ENCODE measurements at regions not wholly inside any gene's neighbourhood (a gene's known extent, or its start where the extent isn't known, plus 50 kb on each side); places are given as distances from the start of the nearest gene placed in this dataset.

- 100% methylated on average over 1 of the region's 1 CpG; no CpG with 5 or more reads in 1 of the 2 experiments for WGBS, 2 experiments (ENCODE audit: extremely low coverage in 1 of 2, insufficient coverage in 1 of 2, insufficient read length in 1 of 2, insufficient replicate concordance in 2 of 2, low coverage in 1 of 2, low lambda C conversion rate in 2 of 2, missing lambda C conversion rate in 1 of 2)
- FAIRE-seq (no peak), DNase-seq (ENCODE audit: low read depth in 1 of 2, low spot score in 2 of 2) (no peak)
- H3K4me2 ChIP-seq (ENCODE audit: insufficient read depth in 1 of 2, low read depth in 2 of 2, low read length in 2 of 2), result no peak overlapping the region
- no peak overlapping the region for H3K9ac ChIP-seq (replicated peaks in 1 of 4; ENCODE audit: extremely low read depth in 1 of 4, low read depth in 3 of 4, low read length in 3 of 4)
- H3K36me3 ChIP-seq (ENCODE audit: control insufficient read depth in 2 of 4, insufficient read depth in 4 of 4, low read length in 3 of 4), result no peaks in the 10 kb centered on the region
- no peak overlapping the region for H3K18ac ChIP-seq (ENCODE audit: extremely low read depth, low read length)
- no peaks in the 10 kb centered on the region for H4K20me1 ChIP-seq (replicated peaks in 1 of 2; ENCODE audit: control insufficient read depth in 1 of 2, insufficient read depth in 2 of 2, low read length in 2 of 2)
- no peak overlapping the region for H3K4ac ChIP-seq (replicated peaks; ENCODE audit: insufficient read length, low read depth, low read length)
- no peaks in the 10 kb centered on the region for H3K79me2 ChIP-seq (ENCODE audit: control insufficient read depth in 1 of 2, insufficient read depth in 2 of 2, low read length in 2 of 2)
- no peaks in the 10 kb centered on the region for H3K79me1 ChIP-seq (ENCODE audit: low read depth, low read length)
- no peak overlapping the region for H2BK5ac ChIP-seq (ENCODE audit: low read depth, low read length)
- no peak overlapping the region for H3K4me3 ChIP-seq (ENCODE audit: extremely low read depth in 1 of 4, insufficient read depth in 2 of 4, low read depth in 3 of 4, low read length in 4 of 4)
- H2BK12ac ChIP-seq (ENCODE audit: low read depth, low read length), result no peak overlapping the region
- H2BK20ac ChIP-seq (ENCODE audit: low read length), result no peak overlapping the region
- no peak overlapping the region for H2AFZ ChIP-seq (ENCODE audit: low read length)
- no peak overlapping the region for H2AK5ac ChIP-seq (ENCODE audit: low read depth, low read length)
- H3K27ac ChIP-seq (ENCODE audit: low read depth, low read length), result no peak overlapping the region
- no peak overlapping the region for H3K14ac ChIP-seq (ENCODE audit: insufficient read length)
- no peak overlapping the region for H2BK120ac ChIP-seq (replicated peaks; ENCODE audit: low read depth, low read length)
- no peak overlapping the region for H3K23ac ChIP-seq (ENCODE audit: insufficient read length)
- no peaks in the 10 kb centered on the region for H3K23me2 ChIP-seq (ENCODE audit: low read depth, low read length)
- no peak overlapping the region for H4K5ac ChIP-seq (ENCODE audit: insufficient read length, low read depth, low read length)
- no peak overlapping the region for H2BK15ac ChIP-seq (ENCODE audit: low read length)
- CTCF ChIA-PET (ENCODE audit: partially characterized antibody), result no interaction called here
- no peaks in the 10 kb centered on the region for H3K27me3 ChIP-seq (replicated peaks in 1 of 4; ENCODE audit: control insufficient read depth in 3 of 4, extremely low read depth in 1 of 4, insufficient read depth in 3 of 4, low read length in 3 of 4)
- no peaks in the 10 kb centered on the region for H3K9me3 ChIP-seq (ENCODE audit: insufficient read depth in 2 of 2, low read depth in 1 of 2, low read length in 1 of 2)
- no peak for TF ChIP-seq ASH2L (IDR thresholded peaks at IDR 0.05; ENCODE audit: low read length)
- TF ChIP-seq MAX (IDR thresholded peaks at IDR 0.05), result no peak
- TF ChIP-seq RNF2 (IDR thresholded peaks at IDR 0.05; ENCODE audit: borderline replicate concordance, low read depth, low read length, missing control alignments, poor library complexity, severe bottlenecking), result no peak
- TF ChIP-seq FOSL1 (IDR thresholded peaks at IDR 0.05; ENCODE audit: insufficient read depth, low read depth, low read length), result no peak
- TF ChIP-seq SIX5 (IDR thresholded peaks at IDR 0.05; ENCODE audit: low read depth, low read length), result no peak
- TF ChIP-seq POLR2A (IDR thresholded peaks at IDR 0.05; ENCODE audit: control extremely low read depth in 1 of 2, low read depth in 2 of 2, low read length in 2 of 2), result no peak
- no peak for TF ChIP-seq TBP (IDR thresholded peaks at IDR 0.05; ENCODE audit: low read depth, low read length)
- TF ChIP-seq RXRA (IDR thresholded peaks at IDR 0.05; ENCODE audit: insufficient read depth, low read depth, low read length), result no peak
- no peak for TF ChIP-seq ZNF274 (IDR thresholded peaks at IDR 0.05; ENCODE audit: borderline replicate concordance, extremely low read depth, low read length)
- no peak overlapping the region for H4K91ac ChIP-seq (replicated peaks; ENCODE audit: insufficient read length, low read length)
- POLR2A ChIA-PET (ENCODE audit: partially characterized antibody), result no interaction called here
- H3K4me1 ChIP-seq (replicated peaks in 1 of 4; ENCODE audit: control insufficient read depth in 3 of 4, insufficient read depth in 4 of 4, low read length in 3 of 4), result no peaks in the 10 kb centered on the region
- H4K8ac ChIP-seq (ENCODE audit: extremely low read depth, insufficient read depth, low read length), result no peak overlapping the region
- H3K56ac ChIP-seq (replicated peaks; ENCODE audit: insufficient read length, low read depth, low read length), result no peak overlapping the region
Measured at GRCh38 chrX:138765051-138765450, 53.5 kb upstream of the FGF13 start.
